ENCODE measurements at regions not wholly inside any gene's neighbourhood (a gene's known extent, or its start where the extent isn't known, plus 50 kb on each side); places are given as distances from the start of the nearest gene placed in this dataset.

DNA sequence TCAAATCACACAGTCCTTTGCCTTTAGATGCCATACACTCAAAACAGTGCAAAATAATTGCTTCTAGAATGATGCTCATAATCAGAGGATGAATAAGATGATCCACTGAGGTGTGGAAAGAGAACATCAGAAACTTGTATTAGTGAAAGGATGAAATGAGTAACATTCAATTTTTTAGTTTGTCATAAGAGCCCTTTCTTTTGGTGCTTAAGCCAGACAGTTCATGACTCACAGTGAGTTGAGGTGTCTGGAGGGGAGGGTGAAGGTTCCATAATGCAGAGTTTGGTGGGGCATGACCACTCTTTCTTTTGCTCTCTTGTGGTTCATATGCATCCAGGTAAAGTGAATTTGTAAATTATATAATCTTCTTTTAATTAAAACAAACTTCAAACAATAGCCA is 415.0 kb upstream of the CELF4 start:
- Histone ChIP-seq H3K9me3 (ENCODE audit: control insufficient read depth in 2 of 2, insufficient read depth in 1 of 2, low read depth in 1 of 2, low read length in 1 of 2) (no peaks in the 10 kb centered on the region), H3K27ac (ENCODE audit: low read depth in 2 of 2, low read length in 1 of 2) (no peak overlapping the region), H3K27me3 (ENCODE audit: control insufficient read depth in 1 of 2, insufficient read depth in 2 of 2, low read length in 2 of 2) (no peaks in the 10 kb centered on the region), H3K4me3 (ENCODE audit: low read depth in 1 of 2, low read length in 2 of 2) (no peak overlapping the region), H3K4me1 (ENCODE audit: control insufficient read depth in 2 of 2, insufficient read depth in 2 of 2, low read length in 1 of 2) (no peaks in the 10 kb centered on the region), H3K36me3 (ENCODE audit: control insufficient read depth in 2 of 2, insufficient read depth in 2 of 2, low read length in 1 of 2) (no peaks in the 10 kb centered on the region)

GRCh38 chr18:37975446-37975845 is 409.8 kb upstream of the CELF4 start:
- Histone ChIP-seq H3K4me3 (ENCODE audit: low read depth in 1 of 2, low read length in 2 of 2) (no peak overlapping the region), H3K27ac (ENCODE audit: low read depth in 2 of 2, low read length in 1 of 2) (no peak overlapping the region), H3K36me3 (ENCODE audit: control insufficient read depth in 2 of 2, insufficient read depth in 2 of 2, low read length in 1 of 2) (no peaks in the 10 kb centered on the region), H3K9me3 (ENCODE audit: control insufficient read depth in 2 of 2, insufficient read depth in 1 of 2, low read depth in 1 of 2, low read length in 1 of 2) (no peaks in the 10 kb centered on the region), H3K4me1 (ENCODE audit: control insufficient read depth in 2 of 2, insufficient read depth in 2 of 2, low read length in 1 of 2) (no peaks in the 10 kb centered on the region), H3K27me3 (ENCODE audit: control insufficient read depth in 1 of 2, insufficient read depth in 2 of 2, low read length in 2 of 2) (no peaks in the 10 kb centered on the region)
- 79 to 85% methylated on average over 1 of the region's 1 CpG for WGBS, 2 donors

- no peaks in the 10 kb centered on the region for H3K4me1 ChIP-seq (ENCODE audit: control insufficient read depth in 2 of 2, insufficient read depth in 2 of 2, low read length in 1 of 2)
- peaks cover 0 to 3% of the 10 kb centered on the region in 2 donors for H3K9me3 ChIP-seq (ENCODE audit: control insufficient read depth in 2 of 2, insufficient read depth in 1 of 2, low read depth in 1 of 2, low read length in 1 of 2)
- H3K27ac ChIP-seq (ENCODE audit: low read depth in 2 of 2, low read length in 1 of 2): no peak overlapping the region
- no peak overlapping the region for H3K4me3 ChIP-seq (ENCODE audit: low read depth in 1 of 2, low read length in 2 of 2)
- H3K27me3 ChIP-seq (ENCODE audit: control insufficient read depth in 1 of 2, insufficient read depth in 2 of 2, low read length in 2 of 2): no peaks in the 10 kb centered on the region
- no peaks in the 10 kb centered on the region for H3K36me3 ChIP-seq (ENCODE audit: control insufficient read depth in 2 of 2, insufficient read depth in 2 of 2, low read length in 1 of 2)
- 54% methylated on average over 1 of the region's 1 CpG for WGBS, 2 donors
These were observed 401.7 kb upstream of the CELF4 start for GRCh38 chr18:37967261-37967660.

DNA sequence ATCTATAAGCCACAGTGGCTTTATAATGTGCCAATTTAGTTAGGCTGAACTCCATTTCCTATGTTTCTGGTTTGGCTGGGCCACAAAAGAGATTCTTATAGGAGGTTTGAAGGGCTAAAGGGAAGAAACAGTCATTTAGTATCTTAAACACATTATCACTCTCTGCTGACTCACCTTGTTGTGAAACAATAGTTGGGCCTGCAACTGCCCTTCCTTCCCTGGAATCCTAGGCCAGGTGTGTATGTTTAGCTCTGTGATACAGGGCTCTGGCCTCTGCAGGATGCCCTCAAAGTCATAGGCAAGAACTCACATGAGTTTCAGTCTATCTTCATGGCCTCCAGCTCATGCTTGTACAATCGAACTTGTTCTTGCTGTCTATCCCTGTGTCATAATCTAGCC is 400.0 kb upstream of the CELF4 start:
- Histone ChIP-seq H3K27me3 (ENCODE audit: control insufficient read depth in 1 of 2, insufficient read depth in 2 of 2, low read length in 2 of 2) (no peaks in the 10 kb centered on the region), H3K4me3 (ENCODE audit: low read depth in 1 of 2, low read length in 2 of 2) (no peak overlapping the region), H3K36me3 (ENCODE audit: control insufficient read depth in 2 of 2, insufficient read depth in 2 of 2, low read length in 1 of 2) (no peaks in the 10 kb centered on the region), H3K4me1 (ENCODE audit: control insufficient read depth in 2 of 2, insufficient read depth in 2 of 2, low read length in 1 of 2) (no peaks in the 10 kb centered on the region), H3K27ac (ENCODE audit: low read depth in 2 of 2, low read length in 1 of 2) (no peak overlapping the region), H3K9me3 (ENCODE audit: control insufficient read depth in 2 of 2, insufficient read depth in 1 of 2, low read depth in 1 of 2, low read length in 1 of 2) (peaks cover 0 to 3% of the 10 kb centered on the region in 2 donors)
- whole genome bisulfite sequencing, 2 donors: 54 to 58% methylated on average over 1 of the region's 1 CpG

- Histone ChIP-seq H3K27me3 (ENCODE audit: control insufficient read depth in 1 of 2, insufficient read depth in 2 of 2, low read length in 2 of 2) (no peaks in the 10 kb centered on the region), H3K9me3 (ENCODE audit: control insufficient read depth in 2 of 2, insufficient read depth in 1 of 2, low read depth in 1 of 2, low read length in 1 of 2) (peaks cover 0 to 3% of the 10 kb centered on the region in 2 donors), H3K4me3 (ENCODE audit: low read depth in 1 of 2, low read length in 2 of 2) (no peak overlapping the region), H3K36me3 (ENCODE audit: control insufficient read depth in 2 of 2, insufficient read depth in 2 of 2, low read length in 1 of 2) (no peaks in the 10 kb centered on the region), H3K27ac (ENCODE audit: low read depth in 2 of 2, low read length in 1 of 2) (no peak overlapping the region), H3K4me1 (ENCODE audit: control insufficient read depth in 2 of 2, insufficient read depth in 2 of 2, low read length in 1 of 2) (no peaks in the 10 kb centered on the region)
- 51 to 60% methylated on average over 2 of the region's 2 CpGs for WGBS, 2 donors
These were observed 399.4 kb upstream of the CELF4 start for GRCh38 chr18:37964885-37965571.

DNA sequence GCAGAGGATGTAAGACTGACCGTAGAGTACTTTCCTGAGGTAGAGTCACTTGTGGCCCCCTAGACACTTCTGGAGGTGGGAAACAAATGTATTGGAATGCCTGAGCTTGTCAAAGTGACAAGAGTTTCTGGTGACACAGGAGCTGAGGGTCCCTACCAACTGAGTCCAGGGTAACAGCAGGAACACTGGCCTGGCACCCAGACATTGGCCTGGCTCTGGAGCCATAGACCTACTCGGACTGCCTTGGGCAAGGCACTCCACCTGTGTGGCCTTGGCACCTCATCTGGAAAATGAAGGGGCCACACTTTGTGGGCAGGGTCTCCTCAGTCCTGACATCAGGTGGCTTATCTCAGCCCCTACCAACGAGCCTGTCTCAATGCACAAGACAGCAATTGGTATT is 398.2 kb upstream of the CELF4 start:
- WGBS, 2 donors: 77 to 80% methylated on average over 3 of the region's 3 CpGs

GRCh38 chr18:37962316-37962966 is 396.8 kb upstream of the CELF4 start:
- Histone ChIP-seq H3K9me3 (ENCODE audit: control insufficient read depth in 2 of 2, insufficient read depth in 1 of 2, low read depth in 1 of 2, low read length in 1 of 2) (peaks cover 0 to 3% of the 10 kb centered on the region in 2 donors), H3K27me3 (ENCODE audit: control insufficient read depth in 1 of 2, insufficient read depth in 2 of 2, low read length in 2 of 2) (no peaks in the 10 kb centered on the region), H3K4me1 (ENCODE audit: control insufficient read depth in 2 of 2, insufficient read depth in 2 of 2, low read length in 1 of 2) (no peaks in the 10 kb centered on the region), H3K27ac (ENCODE audit: low read depth in 2 of 2, low read length in 1 of 2) (no peak overlapping the region), H3K36me3 (ENCODE audit: control insufficient read depth in 2 of 2, insufficient read depth in 2 of 2, low read length in 1 of 2) (no peaks in the 10 kb centered on the region), H3K4me3 (ENCODE audit: low read depth in 1 of 2, low read length in 2 of 2) (no peak overlapping the region)
- 62% methylated on average over 9 of the region's 9 CpGs for WGBS, 2 donors

More for the DNA sequence above, 398.2 kb upstream of the CELF4 start:
- Histone ChIP-seq H3K27ac (ENCODE audit: low read depth in 2 of 2, low read length in 1 of 2) (no peak overlapping the region), H3K4me3 (ENCODE audit: low read depth in 1 of 2, low read length in 2 of 2) (no peak overlapping the region), H3K36me3 (ENCODE audit: control insufficient read depth in 2 of 2, insufficient read depth in 2 of 2, low read length in 1 of 2) (no peaks in the 10 kb centered on the region), H3K9me3 (ENCODE audit: control insufficient read depth in 2 of 2, insufficient read depth in 1 of 2, low read depth in 1 of 2, low read length in 1 of 2) (peaks cover 0 to 3% of the 10 kb centered on the region in 2 donors), H3K4me1 (ENCODE audit: control insufficient read depth in 2 of 2, insufficient read depth in 2 of 2, low read length in 1 of 2) (no peaks in the 10 kb centered on the region), H3K27me3 (ENCODE audit: control insufficient read depth in 1 of 2, insufficient read depth in 2 of 2, low read length in 2 of 2) (no peaks in the 10 kb centered on the region)

DNA sequence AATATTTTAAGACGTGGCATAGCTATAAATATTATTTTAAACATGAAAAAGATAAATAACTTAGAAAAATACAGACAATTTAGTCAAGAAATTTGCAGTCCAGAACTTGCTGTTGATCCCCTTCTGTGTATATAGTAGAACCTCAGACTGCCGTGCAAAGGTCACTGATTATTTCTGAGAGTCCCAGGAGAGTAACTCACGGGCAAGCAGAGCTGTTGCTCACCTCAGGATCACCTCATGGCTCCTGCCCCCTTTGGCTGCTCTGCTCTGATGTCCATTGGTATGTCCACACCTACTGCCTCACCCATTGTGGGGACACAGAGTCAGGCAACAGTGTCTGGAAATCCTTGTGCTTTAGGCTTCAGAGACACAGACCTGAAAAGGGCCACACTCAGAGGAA is 392.9 kb upstream of the CELF4 start:
- H3K27ac ChIP-seq (ENCODE audit: low read depth in 2 of 2, low read length in 1 of 2): no peak overlapping the region
- no peaks in the 10 kb centered on the region for H3K4me1 ChIP-seq (ENCODE audit: control insufficient read depth in 2 of 2, insufficient read depth in 2 of 2, low read length in 1 of 2)
- WGBS, 2 donors: 50 to 51% methylated on average over 3 of the region's 3 CpGs
- H3K4me3 ChIP-seq (ENCODE audit: low read depth in 1 of 2, low read length in 2 of 2): no peak overlapping the region
- H3K27me3 ChIP-seq (ENCODE audit: control insufficient read depth in 1 of 2, insufficient read depth in 2 of 2, low read length in 2 of 2): no peaks in the 10 kb centered on the region
- no peaks in the 10 kb centered on the region for H3K36me3 ChIP-seq (ENCODE audit: control insufficient read depth in 2 of 2, insufficient read depth in 2 of 2, low read length in 1 of 2)
- H3K9me3 ChIP-seq (ENCODE audit: control insufficient read depth in 2 of 2, insufficient read depth in 1 of 2, low read depth in 1 of 2, low read length in 1 of 2): no peaks in the 10 kb centered on the region

- WGBS, 2 donors: 65 to 66% methylated on average over 4 of the region's 4 CpGs
- no peaks in the 10 kb centered on the region for H3K4me1 ChIP-seq (ENCODE audit: control insufficient read depth in 2 of 2, insufficient read depth in 2 of 2, low read length in 1 of 2)
These were observed 391.3 kb upstream of the CELF4 start for GRCh38 chr18:37956902-37957301.

DNA sequence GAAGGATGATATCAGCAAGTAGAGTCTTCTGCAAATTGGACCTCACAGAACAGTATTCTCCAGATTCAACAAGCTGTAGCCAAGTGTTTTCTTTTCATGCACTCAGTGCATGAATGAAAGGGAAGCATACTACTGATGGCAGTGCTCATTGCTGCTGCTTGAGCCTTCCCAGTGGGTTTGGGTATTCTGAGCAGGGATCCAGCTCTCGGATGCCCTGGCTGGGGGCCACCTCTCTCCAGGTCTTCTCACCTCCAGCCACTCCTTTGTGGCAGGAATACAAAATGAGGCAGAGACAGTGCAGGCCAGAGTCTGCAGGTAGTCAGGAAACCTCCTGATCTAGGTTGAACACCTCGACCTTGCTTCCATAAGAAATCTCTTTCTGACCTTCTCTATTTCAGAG is 390.4 kb upstream of the CELF4 start:
- no peaks in the 10 kb centered on the region for H3K36me3 ChIP-seq (ENCODE audit: control insufficient read depth in 2 of 2, insufficient read depth in 2 of 2, low read length in 1 of 2)
- H3K27ac ChIP-seq (ENCODE audit: low read depth in 2 of 2, low read length in 1 of 2): no peak overlapping the region
- H3K9me3 ChIP-seq (ENCODE audit: control insufficient read depth in 2 of 2, insufficient read depth in 1 of 2, low read depth in 1 of 2, low read length in 1 of 2): no peaks in the 10 kb centered on the region
- H3K27me3 ChIP-seq (ENCODE audit: control insufficient read depth in 1 of 2, insufficient read depth in 2 of 2, low read length in 2 of 2): no peaks in the 10 kb centered on the region
- no peak overlapping the region for H3K4me3 ChIP-seq (ENCODE audit: low read depth in 1 of 2, low read length in 2 of 2)
- 59 to 65% methylated on average over 2 of the region's 2 CpGs for WGBS, 2 donors
- no peaks in the 10 kb centered on the region for H3K4me1 ChIP-seq (ENCODE audit: control insufficient read depth in 2 of 2, insufficient read depth in 2 of 2, low read length in 1 of 2)

More at GRCh38 chr18:37956902-37957301, 391.3 kb upstream of the CELF4 start:
- H3K27me3 ChIP-seq (ENCODE audit: control insufficient read depth in 1 of 2, insufficient read depth in 2 of 2, low read length in 2 of 2): no peaks in the 10 kb centered on the region
- H3K4me3 ChIP-seq (ENCODE audit: low read depth in 1 of 2, low read length in 2 of 2): no peak overlapping the region
- no peak overlapping the region for H3K27ac ChIP-seq (ENCODE audit: low read depth in 2 of 2, low read length in 1 of 2)
- H3K36me3 ChIP-seq (ENCODE audit: control insufficient read depth in 2 of 2, insufficient read depth in 2 of 2, low read length in 1 of 2): no peaks in the 10 kb centered on the region
- no peaks in the 10 kb centered on the region for H3K9me3 ChIP-seq (ENCODE audit: control insufficient read depth in 2 of 2, insufficient read depth in 1 of 2, low read depth in 1 of 2, low read length in 1 of 2)

Measured in esophagus (tissue), 2 donors.